Testis (tissue), 2 donors: ENCODE measurements at regions not wholly inside any gene's neighbourhood (a gene's known extent, or its start where the extent isn't known, plus 50 kb on each side); places are given as distances from the start of the nearest gene placed in this dataset.

Experiments
- DNase-seq: peaks from one replicate; pipeline ENCODE4 v3.0.0-alpha.2; 2019
- H3K27ac ChIP-seq, 2 donors: fragments of 200-600 bp; sonication (generic); one replicate each; pipeline ENCODE4 v1.5.1; 2019
- H3K27me3 ChIP-seq: fragments of 200-600 bp; sonication (generic); one replicate; pipeline ENCODE4 v1.5.1; 2019
- H3K36me3 ChIP-seq: fragments of 200-600 bp; sonication (generic); one replicate; pipeline ENCODE4 v1.5.1; 2017; ENCODE audit warnings: low read depth; ENCODE audit errors: missing control alignments
- H3K4me1 ChIP-seq: fragments of 200-600 bp; sonication (generic); one replicate; pipeline ENCODE4 v1.5.1; 2019
- H3K4me3 ChIP-seq, 2 donors: fragments of 200-600 bp; sonication (generic); one replicate each; pipeline ENCODE4 v1.5.1; 2017 to 2019
- H3K9me3 ChIP-seq: fragments of 200-600 bp; sonication (generic); one replicate; pipeline ENCODE4 v1.5.1; 2017
- POLR2A ChIP-seq: fragments of 450-650 bp; IDR thresholded peaks from one replicate; pipeline ENCODE4 v1.6.1; 2017; ENCODE audit warnings: antibody characterized with exemption, mild to moderate bottlenecking, moderate library complexity
- WGBS, 2 donors: methylation state at CpG; one replicate each; pipeline ENCODE4 v1.1.5; 2018; 5-methylcytosine and 5-hydroxymethylcytosine counted together
- intact Hi-C: fragments of 100-400 bp; cut with DNase I; formaldehyde crosslinking; loops from one replicate; pipeline ENCODE4 v1.15.1; 2023; ENCODE audit warnings: low total_unique reads
- TF ChIP-seq, protein P1 (sequence below), 3 experiments: fragments of 450-650 bp in 2 of 3; fragments of 200-600 bp in 1 of 3; sonication (generic) in 1 of 3; IDR thresholded peaks; one replicate each; pipeline ENCODE4 v1.5.1; 2016 to 2019; ENCODE audit warnings: antibody characterized with exemption in 3 of 3, mild to moderate bottlenecking in 2 of 3, moderate library complexity in 1 of 3

- intact Hi-C loops, result no loop called here
- Histone ChIP-seq H3K9me3 (no peaks in the 10 kb centered on the region), H3K4me1 (no peaks in the 10 kb centered on the region), H3K4me3 (no peak overlapping the region), H3K27me3 (no peaks in the 10 kb centered on the region), H3K36me3 (no peaks in the 10 kb centered on the region), H3K27ac (no peak overlapping the region)
- WGBS, 2 donors, result 81 to 85% methylated on average over 5 of the region's 5 CpGs
- no peak for DNase-seq
- no peak for TF ChIP-seq POLR2A
- TF ChIP-seq, protein P1, sequence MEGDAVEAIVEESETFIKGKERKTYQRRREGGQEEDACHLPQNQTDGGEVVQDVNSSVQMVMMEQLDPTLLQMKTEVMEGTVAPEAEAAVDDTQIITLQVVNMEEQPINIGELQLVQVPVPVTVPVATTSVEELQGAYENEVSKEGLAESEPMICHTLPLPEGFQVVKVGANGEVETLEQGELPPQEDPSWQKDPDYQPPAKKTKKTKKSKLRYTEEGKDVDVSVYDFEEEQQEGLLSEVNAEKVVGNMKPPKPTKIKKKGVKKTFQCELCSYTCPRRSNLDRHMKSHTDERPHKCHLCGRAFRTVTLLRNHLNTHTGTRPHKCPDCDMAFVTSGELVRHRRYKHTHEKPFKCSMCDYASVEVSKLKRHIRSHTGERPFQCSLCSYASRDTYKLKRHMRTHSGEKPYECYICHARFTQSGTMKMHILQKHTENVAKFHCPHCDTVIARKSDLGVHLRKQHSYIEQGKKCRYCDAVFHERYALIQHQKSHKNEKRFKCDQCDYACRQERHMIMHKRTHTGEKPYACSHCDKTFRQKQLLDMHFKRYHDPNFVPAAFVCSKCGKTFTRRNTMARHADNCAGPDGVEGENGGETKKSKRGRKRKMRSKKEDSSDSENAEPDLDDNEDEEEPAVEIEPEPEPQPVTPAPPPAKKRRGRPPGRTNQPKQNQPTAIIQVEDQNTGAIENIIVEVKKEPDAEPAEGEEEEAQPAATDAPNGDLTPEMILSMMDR (IDR thresholded peaks at IDR 0.05), result no peak
Measured at GRCh38 chr1:117678246-117678977, 72.6 kb downstream of the TENT5C start.

DNA sequence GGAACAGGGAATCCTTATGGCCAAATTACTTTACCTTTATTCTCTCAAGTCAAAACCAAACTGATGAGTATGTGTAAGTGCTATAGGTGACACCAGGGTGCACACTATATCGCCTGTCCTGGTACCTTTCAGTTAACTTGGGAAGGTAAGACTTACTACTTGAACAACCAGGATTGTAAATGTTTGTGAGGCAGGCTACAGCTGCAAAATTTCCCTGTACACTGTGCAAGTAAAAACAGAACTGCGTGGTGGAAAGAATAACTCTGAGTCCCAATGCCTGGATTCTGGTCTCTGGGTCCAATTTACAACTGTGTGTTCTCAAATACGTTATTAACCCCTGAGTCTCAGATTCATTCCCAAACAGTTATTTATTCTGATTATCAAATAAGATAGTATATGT lies 73.5 kb downstream of the TENT5C start:
- Histone ChIP-seq H3K36me3 (no peaks in the 10 kb centered on the region), H3K4me1 (no peaks in the 10 kb centered on the region), H3K27ac (no peak overlapping the region), H3K27me3 (no peaks in the 10 kb centered on the region), H3K4me3 (no peak overlapping the region), H3K9me3 (no peaks in the 10 kb centered on the region)
- no peak for DNase-seq
- intact Hi-C loops, result no loop called here
- 79 to 87% methylated on average over 3 of the region's 3 CpGs for WGBS, 2 donors
- no peak for TF ChIP-seq POLR2A
- TF ChIP-seq, protein P1 (IDR thresholded peaks at IDR 0.05), result no peak

DNA sequence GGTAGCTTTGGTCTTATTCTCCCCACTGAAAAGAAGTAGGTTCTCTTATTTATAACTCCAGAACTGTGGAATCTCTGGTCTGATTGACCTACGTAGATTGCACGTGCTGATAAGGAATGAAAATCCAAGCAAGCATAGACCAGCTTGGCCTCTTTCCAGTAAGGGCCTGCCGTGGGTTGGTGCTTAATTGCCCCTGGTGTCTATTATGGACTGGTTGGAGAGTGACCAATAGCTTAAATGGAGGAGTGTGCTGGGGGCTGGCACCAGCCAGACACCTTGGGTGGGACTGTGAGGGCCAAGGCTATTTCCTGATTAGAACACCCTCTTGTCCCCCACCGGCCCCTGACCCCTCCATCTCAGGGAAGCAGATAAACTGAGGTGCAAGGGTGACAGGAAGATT lies 74.0 kb downstream of the TENT5C start:
- Histone ChIP-seq H3K27me3 (no peaks in the 10 kb centered on the region), H3K4me1 (no peaks in the 10 kb centered on the region), H3K9me3 (no peaks in the 10 kb centered on the region), H3K4me3 (no peak overlapping the region), H3K27ac (no peak overlapping the region), H3K36me3 (no peaks in the 10 kb centered on the region)
- 75 to 91% methylated on average over 4 of the region's 4 CpGs for WGBS, 2 donors
- TF ChIP-seq POLR2A, result no peak
- TF ChIP-seq, protein P1 (IDR thresholded peaks at IDR 0.05), result no peak
- DNase-seq, result no peak
- intact Hi-C loops, result no loop called here

DNA sequence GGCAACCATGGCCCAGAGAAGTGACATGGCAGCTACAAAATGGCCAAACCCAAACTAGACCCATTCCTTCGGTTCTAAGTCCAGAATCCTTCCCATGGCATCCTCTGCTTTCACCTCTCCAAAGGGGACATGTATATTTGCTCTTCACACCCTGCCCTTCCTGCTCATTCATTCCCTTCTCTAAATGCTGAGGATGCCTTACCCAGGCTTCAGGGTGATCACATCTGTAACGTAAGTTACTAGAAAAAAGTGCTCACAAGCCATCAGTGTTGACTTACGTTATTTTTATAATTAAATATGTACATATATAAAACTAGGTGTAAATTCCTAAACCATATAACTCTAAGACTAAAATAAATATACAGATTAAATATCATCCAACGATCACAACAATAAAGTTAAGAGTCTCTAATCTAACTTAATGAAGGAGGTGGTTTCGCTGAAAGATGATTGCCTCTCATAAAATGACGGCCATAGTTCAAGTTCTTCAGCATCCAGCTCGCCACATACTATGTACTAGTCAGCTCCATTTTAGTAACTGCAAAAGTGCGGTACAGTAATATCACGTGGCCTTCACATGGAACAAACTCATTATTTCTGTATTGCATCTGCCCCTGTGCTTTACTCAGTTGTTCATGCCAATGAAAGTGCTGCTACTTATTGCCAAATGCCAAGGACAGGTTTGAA lies 74.6 kb downstream of the TENT5C start:
- Histone ChIP-seq H3K4me3 (no peak overlapping the region), H3K4me1 (no peaks in the 10 kb centered on the region), H3K27me3 (no peaks in the 10 kb centered on the region), H3K27ac (no peak overlapping the region), H3K9me3 (no peaks in the 10 kb centered on the region), H3K36me3 (no peaks in the 10 kb centered on the region)
- TF ChIP-seq, protein P1 (IDR thresholded peaks at IDR 0.05), result no peak
- no peak for TF ChIP-seq POLR2A
- WGBS, 2 donors, result 94 to 97% methylated on average over 9 of the region's 9 CpGs
- no peak for DNase-seq
- intact Hi-C loops, result no loop called here
